ENCODE measurements at regions not wholly inside any gene's neighbourhood (a gene's known extent, or its start where the extent isn't known, plus 50 kb on each side); places are given as distances from the start of the nearest gene placed in this dataset.
"Not testable (repeated sequence)": the region's sequence is repeated elsewhere in the genome, so short reads cannot be mapped to it uniquely, and the experiment has no call there.

DNA sequence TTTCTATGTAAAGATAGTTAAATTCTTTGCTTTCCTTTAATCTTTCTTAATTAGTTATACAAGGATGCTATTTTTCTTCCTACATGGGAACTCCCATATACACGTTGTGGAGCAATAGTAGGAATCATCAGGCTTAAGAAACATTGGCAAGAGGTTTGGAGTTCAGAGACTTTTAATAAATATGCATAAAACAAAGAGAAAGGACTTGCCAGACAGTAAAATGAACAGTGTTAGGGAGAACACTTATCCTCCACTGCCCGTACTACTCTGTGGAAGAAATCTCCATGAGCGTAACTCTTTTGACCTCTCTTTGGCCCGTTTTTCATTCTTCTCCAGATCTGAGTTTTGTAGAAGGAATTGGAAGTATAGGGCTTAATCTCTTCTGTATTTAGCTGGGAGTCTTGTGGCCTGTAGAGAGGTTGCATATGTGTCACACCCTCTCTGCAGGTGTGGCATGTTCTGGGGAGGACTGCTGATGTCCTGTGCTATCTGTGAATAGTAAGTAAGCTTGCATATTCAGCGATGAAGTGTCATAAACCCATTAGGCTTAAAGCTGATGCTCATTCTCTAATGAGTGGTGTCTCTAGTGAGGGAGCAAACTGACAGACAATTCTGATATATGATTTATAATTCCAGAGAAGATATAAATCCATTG is 455.4 kb upstream of the FAR2 start:
- DNase-seq, result no peak

GRCh38 chr12:28698553-28698952 is 450.5 kb upstream of the FAR2 start:
- no peak for DNase-seq

- no peak for DNase-seq
Observed at GRCh38 chr12:28699029-28699428, 450.0 kb upstream of the FAR2 start.

DNA sequence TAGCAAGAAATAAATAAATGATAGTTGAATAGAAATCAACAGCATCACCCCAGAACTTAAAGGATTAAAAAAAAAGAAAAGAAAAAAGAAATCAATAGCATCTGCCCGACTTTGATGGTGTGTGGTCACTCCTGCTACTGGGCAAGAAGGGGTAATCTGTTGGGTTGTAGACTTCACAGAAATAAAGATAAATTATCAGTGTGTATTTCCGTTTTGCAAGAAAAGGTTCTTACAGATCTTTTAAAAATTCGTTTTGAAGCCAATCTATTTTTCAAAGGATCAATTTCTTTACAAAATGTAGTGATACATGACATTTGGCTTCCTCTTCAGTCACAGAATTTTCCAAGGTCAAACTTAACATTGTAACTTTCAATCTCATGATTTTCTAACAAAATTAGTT is 448.9 kb upstream of the FAR2 start:
- no peak for DNase-seq

DNA sequence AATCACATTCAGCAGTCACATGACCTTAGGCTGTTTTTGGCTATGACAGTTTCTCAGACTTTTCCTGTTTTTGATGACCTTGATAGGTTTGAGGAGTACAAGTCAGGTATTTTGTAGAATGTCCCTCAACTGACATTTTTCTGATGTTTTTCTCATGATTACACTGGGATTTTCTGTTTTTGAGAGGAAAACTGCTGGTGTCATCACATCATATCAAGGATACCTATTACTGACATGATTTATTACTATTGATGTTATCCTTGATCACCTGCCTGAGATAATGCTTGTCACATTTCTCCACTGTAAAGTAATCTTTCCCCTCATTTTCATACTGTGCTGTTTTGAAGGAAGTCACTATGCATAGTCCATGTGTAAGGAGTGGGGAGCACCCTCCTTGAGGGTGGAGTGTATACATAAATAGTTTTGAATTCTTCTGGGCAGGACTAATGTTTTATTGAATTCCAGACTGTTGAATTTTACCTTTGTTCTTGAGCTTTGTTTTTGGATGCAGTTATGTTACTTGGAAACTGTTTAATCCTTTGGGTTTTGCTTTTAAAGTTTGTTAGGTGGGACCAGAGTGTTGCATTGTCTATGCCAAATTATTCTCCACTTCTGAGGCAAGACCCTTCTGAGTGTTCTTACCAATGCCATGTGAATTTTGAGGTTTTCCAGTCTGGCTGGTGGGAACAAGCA is 444.5 kb upstream of the FAR2 start:
- DNase-seq, result no peak

DNA sequence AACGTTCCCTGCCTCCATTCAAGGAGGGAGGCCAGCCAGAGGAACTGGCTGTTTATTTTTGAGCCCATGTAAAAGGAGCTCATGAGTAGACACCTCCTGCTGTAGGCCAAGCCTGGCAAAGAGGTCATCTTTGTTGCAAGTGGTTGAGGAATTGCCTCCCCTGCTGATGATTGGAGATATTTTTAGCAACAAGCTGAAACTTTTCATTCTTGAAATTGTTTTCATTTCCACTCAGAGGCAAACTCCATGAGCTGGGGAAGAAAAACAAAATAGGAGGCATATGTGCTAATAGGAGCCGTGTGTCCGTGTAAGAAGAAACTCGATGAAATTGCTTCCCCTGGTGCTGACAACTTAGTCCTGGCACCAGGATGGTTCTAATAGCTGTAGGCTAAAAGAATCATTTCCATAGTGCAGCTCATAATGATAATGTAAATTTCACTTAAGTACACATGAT is 440.1 kb upstream of the FAR2 start:
- DNase-seq, result no peak

DNA sequence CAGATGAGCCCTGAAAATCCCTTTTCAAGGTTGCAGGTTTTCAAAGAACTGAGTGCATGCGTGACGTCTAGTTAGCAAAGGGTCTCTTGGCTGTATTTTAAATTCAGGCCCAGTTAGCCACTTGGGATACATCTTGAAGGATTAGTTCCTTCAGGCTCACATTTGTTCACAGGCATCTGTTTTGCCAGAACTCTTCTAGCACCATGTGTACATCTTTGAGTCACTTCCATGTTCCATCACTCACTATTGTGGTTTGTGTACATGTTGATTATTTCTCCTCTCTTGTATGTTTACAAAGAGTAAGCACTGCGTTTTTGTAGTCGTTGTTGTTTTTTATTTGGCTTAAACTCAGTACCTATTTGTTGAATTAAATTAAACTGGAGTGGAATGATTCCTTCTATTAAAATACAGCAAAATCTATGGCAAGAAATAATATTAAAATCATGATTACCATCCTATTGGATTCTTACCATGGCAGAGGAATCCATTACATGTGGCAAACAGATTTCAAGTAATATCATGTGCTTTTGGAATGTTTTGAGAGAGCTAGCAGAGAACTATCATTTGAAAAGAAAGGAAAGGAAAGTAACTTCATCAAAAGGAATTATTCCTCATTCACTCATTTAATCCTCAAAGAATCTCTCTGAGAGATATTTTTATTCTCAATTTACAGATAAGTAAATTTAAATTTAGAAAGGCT is 438.9 kb upstream of the FAR2 start:
- DNase-seq, result no peak

DNA sequence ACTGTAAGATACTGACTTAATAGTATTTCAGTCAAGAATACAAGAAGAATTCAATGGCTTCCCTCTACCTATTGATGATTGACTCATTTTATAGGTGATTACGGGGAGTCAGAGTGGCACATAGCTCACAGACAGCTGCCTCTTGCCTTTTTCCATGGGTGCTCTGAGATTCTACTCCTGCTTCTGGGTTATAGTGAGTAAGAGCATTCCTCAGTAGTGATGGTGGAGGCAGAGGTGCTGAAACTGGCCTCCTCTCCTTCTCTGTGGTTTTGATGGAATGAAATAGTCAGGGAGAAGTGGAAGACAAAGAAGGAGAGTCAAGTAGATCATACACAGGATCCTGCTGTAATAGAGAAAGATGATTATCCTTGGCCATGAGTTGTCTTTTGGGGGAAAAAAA is 438.2 kb upstream of the FAR2 start:
- DNase-seq, result no peak

DNA sequence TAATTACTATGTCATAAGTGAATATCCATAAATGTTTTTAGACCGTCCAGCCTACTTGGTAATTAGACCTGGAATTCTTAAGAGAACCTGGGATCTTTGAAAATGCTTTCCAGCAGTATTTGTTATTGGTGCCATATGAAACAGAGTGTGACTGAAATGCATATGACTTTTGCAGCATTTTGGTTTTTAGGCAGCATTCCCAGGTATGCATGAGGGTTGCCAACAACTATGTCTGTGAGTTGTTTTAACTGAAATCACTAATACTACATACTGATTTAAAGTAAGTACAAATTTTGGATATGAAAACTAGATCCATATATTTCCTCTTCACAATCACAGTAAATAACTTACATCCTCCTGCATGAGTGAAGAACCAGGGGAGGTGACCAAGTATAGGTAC is 437.7 kb upstream of the FAR2 start:
- no peak for DNase-seq

DNA sequence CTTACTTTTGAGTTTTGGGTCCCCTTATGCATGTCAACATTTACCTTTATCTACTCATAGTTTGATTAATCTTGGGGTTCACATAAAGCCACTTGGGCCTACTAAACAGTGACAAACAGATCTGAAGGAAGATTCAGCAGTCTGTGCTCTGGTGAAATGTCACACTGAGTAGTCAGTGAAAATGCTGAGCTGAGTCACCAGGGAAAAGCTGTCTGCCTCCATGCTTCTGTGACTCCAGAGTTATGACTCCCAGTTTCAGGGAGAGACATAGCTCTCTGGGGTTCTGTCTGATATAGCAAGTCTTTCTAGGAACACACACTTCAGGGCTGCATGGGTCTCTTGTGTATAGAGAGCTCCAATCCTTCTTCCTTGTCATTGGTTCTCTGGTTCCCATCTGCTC is 406.3 kb upstream of the FAR2 start:
- no peak for DNase-seq

DNA sequence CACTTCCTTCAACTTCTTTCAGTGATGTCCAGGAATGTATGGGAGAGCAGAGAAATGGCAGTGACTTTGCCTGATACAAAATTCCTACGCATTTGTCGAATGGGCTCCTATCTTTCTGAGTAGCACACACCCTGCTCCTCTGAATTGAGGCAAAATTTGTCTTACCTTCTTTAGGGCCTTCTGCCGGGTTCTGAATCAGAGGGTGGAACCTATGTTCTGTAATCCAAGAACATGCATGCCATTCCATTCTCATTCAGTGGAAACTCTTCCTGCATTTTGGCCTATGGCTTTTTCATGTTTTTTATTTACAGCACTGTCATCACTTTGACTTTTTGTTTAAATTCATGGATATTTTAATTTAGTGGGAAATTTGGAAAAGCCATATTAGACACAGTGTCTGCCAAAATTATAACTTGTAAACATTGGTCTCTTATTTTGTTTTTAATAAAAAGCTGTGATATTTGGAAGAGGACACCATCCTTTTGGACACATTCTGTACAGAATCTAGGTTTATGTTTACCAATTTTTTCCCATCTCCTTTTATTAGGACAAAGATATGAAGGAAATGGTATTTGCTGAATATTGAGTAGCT is 402.2 kb upstream of the FAR2 start:
- no peak for DNase-seq

DNA sequence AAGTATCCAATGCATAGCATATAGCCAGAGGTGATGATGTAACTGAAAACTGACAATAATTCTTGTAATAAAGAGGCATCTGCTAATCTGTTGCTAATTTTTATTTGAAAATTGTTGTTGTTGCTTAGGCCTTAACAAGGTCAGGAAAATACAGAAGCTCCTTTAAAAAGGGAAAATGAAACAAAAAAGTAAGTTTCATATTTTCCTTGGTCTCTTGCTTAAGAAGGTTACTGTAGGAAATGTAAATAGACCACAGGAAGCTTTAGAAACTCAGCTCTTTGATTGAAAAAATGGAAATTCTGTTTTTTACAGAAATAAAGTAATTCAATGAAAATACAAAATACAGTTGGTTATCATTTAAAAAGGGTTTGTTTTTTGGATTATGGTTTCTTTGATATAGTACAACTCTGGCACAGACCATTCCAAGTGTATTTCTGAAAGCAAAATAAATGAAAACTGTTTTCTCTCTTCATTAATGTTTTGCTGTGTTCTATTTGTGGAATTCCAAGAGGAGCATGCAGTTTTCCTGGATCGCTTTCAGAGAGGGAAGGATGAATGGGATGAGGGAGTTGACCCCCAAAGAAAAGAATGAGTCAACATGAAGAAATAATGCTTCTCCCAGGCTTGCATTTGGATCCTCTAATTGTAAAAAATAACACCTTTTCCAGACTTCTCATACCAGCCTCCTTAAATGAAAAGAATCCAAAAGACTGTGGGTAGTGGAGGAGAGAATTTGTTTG is 398.0 kb upstream of the FAR2 start:
- no peak for DNase-seq

GRCh38 chr12:28755027-28755426 is 394.1 kb upstream of the FAR2 start:
- DNase-seq, result no peak

- DNase-seq, result no peak
Observed at GRCh38 chr12:28759333-28759732, 389.7 kb upstream of the FAR2 start.

- not testable (repeated sequence) for DNase-seq
Observed at GRCh38 chr12:28760040-28760903, 388.8 kb upstream of the FAR2 start.

GRCh38 chr12:28761897-28762296 is 387.2 kb upstream of the FAR2 start:
- DNase-seq, result not testable (repeated sequence)

DNA sequence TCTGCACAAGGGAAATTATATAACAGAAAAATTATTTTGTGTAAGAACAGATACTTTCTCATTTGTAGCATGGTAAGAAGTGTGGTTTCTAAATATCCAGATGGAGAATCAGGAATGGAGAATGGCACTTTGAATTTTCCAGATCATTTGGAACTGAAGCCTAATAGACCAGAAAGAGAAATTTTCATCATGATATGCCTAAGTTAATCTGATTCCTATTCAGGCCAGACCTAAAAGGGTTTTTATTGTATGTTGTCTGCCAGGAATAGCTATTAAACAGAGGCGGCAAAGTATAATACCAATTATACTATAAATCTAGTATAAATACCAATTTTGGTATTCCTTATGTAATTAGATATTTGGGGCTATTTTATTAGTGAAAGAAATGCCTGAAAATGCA is 382.7 kb upstream of the FAR2 start:
- no peak for DNase-seq

- no peak for DNase-seq
Observed at GRCh38 chr12:28767836-28768348, 381.2 kb upstream of the FAR2 start.

GRCh38 chr12:28770322-28770721 is 378.8 kb upstream of the FAR2 start:
- no peak for DNase-seq

DNA sequence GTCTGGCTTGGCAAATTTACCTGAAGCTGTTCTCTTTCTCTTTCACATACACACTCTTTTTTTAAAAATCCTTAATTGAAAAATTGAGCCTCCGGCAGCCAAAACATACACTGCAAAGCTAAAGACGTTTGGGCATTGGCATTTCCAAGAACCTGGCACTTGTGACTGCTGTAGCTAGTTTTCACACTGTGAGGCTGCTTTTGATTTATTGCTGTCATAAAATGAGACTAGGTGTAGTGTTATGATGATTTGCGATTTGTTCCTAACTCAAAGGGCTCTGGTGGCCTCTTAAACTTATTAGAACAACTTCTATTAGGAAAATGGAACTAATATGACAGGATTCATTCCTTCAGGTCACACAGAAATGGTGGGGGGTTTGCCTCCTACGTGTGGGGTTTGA is 377.1 kb upstream of the FAR2 start:
- no peak for DNase-seq

DNA sequence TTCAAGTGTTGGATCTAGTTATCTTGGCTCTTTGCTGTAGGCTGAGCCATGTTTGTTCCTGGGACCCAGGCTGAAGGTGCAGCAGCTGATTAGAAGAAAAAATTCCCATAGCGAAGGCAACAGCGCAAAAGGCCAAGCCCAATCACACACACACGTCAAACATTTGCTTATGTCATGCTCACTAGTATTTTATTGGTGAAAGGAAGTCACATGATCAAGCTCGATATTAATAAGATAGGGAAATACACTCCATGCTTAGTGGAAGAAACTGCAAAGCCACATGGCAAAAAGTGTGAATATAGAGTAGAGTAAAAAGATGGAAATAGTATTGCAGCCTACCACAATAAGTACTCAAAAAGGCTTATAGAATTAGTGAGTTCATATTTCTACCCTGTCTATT is 373.5 kb upstream of the FAR2 start:
- DNase-seq, result no peak

- DNase-seq, result no peak
Observed at GRCh38 chr12:28776220-28776619, 372.9 kb upstream of the FAR2 start.

Measured in SW 1271 (cell line).